ENCODE measurements at regions not wholly inside any gene's neighbourhood (a gene's known extent, or its start where the extent isn't known, plus 50 kb on each side); places are given as distances from the start of the nearest gene placed in this dataset.

DNA sequence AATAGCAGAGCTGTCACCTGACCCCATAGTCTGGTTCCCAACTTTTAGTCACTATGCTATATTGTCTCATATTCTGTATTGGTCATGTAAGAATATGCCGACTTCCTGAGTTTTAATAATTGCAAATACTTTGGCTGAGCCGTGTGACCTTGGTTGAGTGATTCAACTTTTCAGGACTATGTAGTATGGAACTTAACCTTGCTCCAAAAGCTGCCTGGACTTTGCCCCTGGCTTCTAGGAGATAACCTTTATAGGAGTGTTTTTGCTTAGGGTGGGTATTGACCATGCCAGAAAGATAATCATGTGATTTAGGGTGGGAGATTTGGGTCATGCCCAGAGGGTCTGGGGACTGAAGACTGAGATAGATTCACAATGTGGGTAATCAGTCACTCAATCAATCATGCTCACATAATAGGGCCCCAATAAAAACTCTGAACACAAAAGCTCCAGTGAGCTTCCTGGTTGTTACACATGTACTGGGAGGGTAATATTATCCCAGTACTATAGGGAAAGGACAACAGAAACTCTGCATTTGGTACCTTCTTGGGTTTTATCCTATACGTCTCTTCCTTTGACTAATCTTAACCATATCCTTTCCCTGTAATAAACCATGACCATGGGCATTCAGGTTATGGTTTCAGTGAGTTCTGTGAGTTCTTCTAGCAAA lies 235.6 kb downstream of the RNF152 start:
- TF ChIP-seq, protein P1, sequence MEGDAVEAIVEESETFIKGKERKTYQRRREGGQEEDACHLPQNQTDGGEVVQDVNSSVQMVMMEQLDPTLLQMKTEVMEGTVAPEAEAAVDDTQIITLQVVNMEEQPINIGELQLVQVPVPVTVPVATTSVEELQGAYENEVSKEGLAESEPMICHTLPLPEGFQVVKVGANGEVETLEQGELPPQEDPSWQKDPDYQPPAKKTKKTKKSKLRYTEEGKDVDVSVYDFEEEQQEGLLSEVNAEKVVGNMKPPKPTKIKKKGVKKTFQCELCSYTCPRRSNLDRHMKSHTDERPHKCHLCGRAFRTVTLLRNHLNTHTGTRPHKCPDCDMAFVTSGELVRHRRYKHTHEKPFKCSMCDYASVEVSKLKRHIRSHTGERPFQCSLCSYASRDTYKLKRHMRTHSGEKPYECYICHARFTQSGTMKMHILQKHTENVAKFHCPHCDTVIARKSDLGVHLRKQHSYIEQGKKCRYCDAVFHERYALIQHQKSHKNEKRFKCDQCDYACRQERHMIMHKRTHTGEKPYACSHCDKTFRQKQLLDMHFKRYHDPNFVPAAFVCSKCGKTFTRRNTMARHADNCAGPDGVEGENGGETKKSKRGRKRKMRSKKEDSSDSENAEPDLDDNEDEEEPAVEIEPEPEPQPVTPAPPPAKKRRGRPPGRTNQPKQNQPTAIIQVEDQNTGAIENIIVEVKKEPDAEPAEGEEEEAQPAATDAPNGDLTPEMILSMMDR (IDR thresholded peaks at IDR 0.05): no peak
- no peak for TF ChIP-seq POLR2A (IDR thresholded peaks at IDR 0.05)

All from tibial nerve (tissue), 3 donors.